GM18499 (cell line): ENCODE measurements at regions not wholly inside any gene's neighbourhood (a gene's known extent, or its start where the extent isn't known, plus 50 kb on each side); places are given as distances from the start of the nearest gene placed in this dataset.

Experiments used
- ATAC-seq: cut with Tn5 transposase; IDR thresholded peaks from one replicate; pipeline ENCODE4 v1.9.1; 2021; ENCODE audit warnings: moderate number of reproducible peaks; ENCODE audit not compliant: insufficient read depth, unreplicated experiment

GRCh38 chr6:95071464-95071863 is 505.9 kb upstream of the MANEA start:
- ATAC-seq = no peak

GRCh38 chr6:95078457-95078856 is 498.9 kb upstream of the MANEA start:
- ATAC-seq = no peak

- ATAC-seq = no peak
These were observed 496.1 kb upstream of the MANEA start for GRCh38 chr6:95081231-95081630.

- no peak for ATAC-seq
These were observed 495.4 kb upstream of the MANEA start for GRCh38 chr6:95081949-95082348.

- no peak for ATAC-seq
These were observed 493.8 kb upstream of the MANEA start for GRCh38 chr6:95083506-95083905.

GRCh38 chr6:95084867-95085266 is 492.5 kb upstream of the MANEA start:
- ATAC-seq = no peak

- no peak for ATAC-seq
These were observed 489.8 kb upstream of the MANEA start for GRCh38 chr6:95087394-95088097.

GRCh38 chr6:95091823-95092436 is 485.4 kb upstream of the MANEA start:
- peak; percentile 95 for ATAC-seq

GRCh38 chr6:95093154-95093553 is 484.2 kb upstream of the MANEA start:
- no peak for ATAC-seq

GRCh38 chr6:95094751-95095663 is 482.3 kb upstream of the MANEA start:
- ATAC-seq = no peak

GRCh38 chr6:95095855-95096254 is 481.5 kb upstream of the MANEA start:
- no peak for ATAC-seq

- ATAC-seq = no peak
These were observed 477.9 kb upstream of the MANEA start for GRCh38 chr6:95099410-95099809.

GRCh38 chr6:95109212-95109611 is 468.1 kb upstream of the MANEA start:
- ATAC-seq = no peak

- ATAC-seq = no peak
These were observed 466.6 kb upstream of the MANEA start for GRCh38 chr6:95110767-95111166.

GRCh38 chr6:95117236-95117635 is 460.1 kb upstream of the MANEA start:
- ATAC-seq = no peak

GRCh38 chr6:95119927-95120326 is 457.4 kb upstream of the MANEA start:
- ATAC-seq = no peak

GRCh38 chr6:95120984-95121383 is 456.4 kb upstream of the MANEA start:
- no peak for ATAC-seq

- ATAC-seq = no peak
These were observed 450.1 kb upstream of the MANEA start for GRCh38 chr6:95127261-95127660.

GRCh38 chr6:95128439-95128838 is 448.9 kb upstream of the MANEA start:
- no peak for ATAC-seq

GRCh38 chr6:95128947-95129346 is 448.4 kb upstream of the MANEA start:
- ATAC-seq = no peak

- no peak for ATAC-seq
These were observed 443.8 kb upstream of the MANEA start for GRCh38 chr6:95133578-95133977.
